A673 (cell line): ENCODE measurements at regions not wholly inside any gene's neighbourhood (a gene's known extent, or its start where the extent isn't known, plus 50 kb on each side); places are given as distances from the start of the nearest gene placed in this dataset.

Source experiments
- EZH2 ChIP-seq: fragments of 200-600 bp; sonication (generic); IDR thresholded peaks from 2 replicates; pipeline ENCODE4 v1.6.1; 2017; ENCODE audit warnings: borderline replicate concordance, low read depth, mild to moderate bottlenecking, mixed read lengths, antibody characterized with exemption, low read length; ENCODE audit not compliant: poor library complexity, severe bottlenecking
- TF ChIP-seq, protein P1 (sequence below): fragments of 300-800, 200-600 bp; sonication (generic); conservative IDR thresholded peaks from 2 replicates; pipeline ENCODE4 v1.5.1; 2017; ENCODE audit warnings: low read depth, mild to moderate bottlenecking, antibody characterized with exemption, low read length, moderate library complexity, mixed read lengths

DNA sequence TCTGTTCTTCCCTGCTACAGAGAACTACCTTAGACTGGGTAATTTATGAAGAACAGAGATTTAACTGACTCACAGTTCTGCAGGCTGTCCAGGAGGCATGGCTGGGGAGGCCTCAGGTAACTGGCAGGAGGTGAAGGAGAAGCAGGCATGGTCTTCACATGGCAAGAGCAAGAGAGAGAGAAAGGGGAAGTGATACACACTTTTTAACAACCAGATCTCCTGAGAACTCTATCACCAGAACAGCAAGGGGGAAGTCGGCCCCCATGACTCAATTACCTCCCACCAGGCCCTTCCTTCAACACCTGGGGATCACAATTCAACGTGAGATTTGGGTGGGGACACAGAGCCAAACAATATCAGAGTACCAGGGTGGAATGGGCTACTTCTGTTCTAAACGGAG is 766.8 kb downstream of the TLE1 start:
- TF ChIP-seq, protein P1, sequence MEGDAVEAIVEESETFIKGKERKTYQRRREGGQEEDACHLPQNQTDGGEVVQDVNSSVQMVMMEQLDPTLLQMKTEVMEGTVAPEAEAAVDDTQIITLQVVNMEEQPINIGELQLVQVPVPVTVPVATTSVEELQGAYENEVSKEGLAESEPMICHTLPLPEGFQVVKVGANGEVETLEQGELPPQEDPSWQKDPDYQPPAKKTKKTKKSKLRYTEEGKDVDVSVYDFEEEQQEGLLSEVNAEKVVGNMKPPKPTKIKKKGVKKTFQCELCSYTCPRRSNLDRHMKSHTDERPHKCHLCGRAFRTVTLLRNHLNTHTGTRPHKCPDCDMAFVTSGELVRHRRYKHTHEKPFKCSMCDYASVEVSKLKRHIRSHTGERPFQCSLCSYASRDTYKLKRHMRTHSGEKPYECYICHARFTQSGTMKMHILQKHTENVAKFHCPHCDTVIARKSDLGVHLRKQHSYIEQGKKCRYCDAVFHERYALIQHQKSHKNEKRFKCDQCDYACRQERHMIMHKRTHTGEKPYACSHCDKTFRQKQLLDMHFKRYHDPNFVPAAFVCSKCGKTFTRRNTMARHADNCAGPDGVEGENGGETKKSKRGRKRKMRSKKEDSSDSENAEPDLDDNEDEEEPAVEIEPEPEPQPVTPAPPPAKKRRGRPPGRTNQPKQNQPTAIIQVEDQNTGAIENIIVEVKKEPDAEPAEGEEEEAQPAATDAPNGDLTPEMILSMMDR, result no peak
- TF ChIP-seq EZH2, result no peak
